ENCODE measurements at regions not wholly inside any gene's neighbourhood (a gene's known extent, or its start where the extent isn't known, plus 50 kb on each side); places are given as distances from the start of the nearest gene placed in this dataset.
"Not testable (repeated sequence)": the region's sequence is repeated elsewhere in the genome, so short reads cannot be mapped to it uniquely, and the experiment has no call there.

DNA sequence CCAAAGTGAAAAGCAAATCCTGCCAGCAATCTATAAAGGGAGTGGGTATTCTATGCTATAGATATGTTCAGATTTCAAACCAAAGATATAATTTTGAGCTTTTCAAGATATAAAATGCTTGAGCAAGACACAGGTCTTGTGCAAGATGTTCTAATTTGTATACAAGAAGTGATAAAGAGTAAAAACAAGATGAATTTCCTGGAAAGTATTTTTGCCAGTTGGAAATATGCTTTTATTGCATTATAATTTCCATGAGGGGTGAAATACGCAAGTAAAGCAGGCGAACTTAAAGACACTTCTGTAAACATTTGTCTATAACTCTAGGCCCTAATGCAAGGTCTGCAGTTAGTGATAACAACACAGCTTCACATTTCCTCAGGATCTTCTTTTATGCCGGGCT, 640.5 kb downstream of the TMEM182 start:
- WGBS, result 72% methylated on average over 3 of the region's 3 CpGs

DNA sequence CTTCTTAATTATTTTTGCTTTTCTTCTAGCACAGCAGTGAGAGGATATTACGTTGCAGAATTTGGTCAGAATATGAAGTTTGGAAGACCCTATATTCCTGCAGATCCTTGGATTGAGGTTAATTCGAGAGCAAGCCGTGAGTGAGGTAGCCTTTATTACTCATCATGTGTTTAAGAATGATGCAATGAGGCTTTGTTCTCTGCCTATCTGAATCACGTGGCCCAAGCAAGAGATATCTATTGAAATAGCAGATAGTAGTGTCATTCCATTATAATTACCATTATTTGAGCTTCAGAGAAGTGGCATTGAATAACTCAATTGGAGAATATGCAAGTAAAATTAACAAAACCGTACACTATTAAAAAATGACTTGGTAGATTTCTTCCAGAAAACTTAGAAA, 641.1 kb downstream of the TMEM182 start:
- Histone ChIP-seq H3K4me1 (ENCODE audit: control insufficient read depth in 4 of 4, insufficient read depth in 4 of 4, low read length in 3 of 4) (no peaks in the 10 kb centered on the region), H3K9ac (ENCODE audit: low read depth in 1 of 2, low read length in 2 of 2) (no peak overlapping the region), H3K4me3 (ENCODE audit: low read depth in 1 of 3, low read length in 3 of 3) (no peak overlapping the region), H3K36me3 (ENCODE audit: control insufficient read depth in 4 of 4, insufficient read depth in 3 of 4, low read depth in 1 of 4, low read length in 3 of 4) (no peaks in the 10 kb centered on the region), H3K27me3 (ENCODE audit: control insufficient read depth in 4 of 4, insufficient read depth in 4 of 4, low read length in 3 of 4) (peaks cover 0 to 2% (median 0%) of the 10 kb centered on the region in 4 donors), H3K9me3 (ENCODE audit: control insufficient read depth in 4 of 4, low read length in 3 of 4) (no peaks in the 10 kb centered on the region), H3K27ac (ENCODE audit: low read depth in 1 of 2, low read length in 2 of 2) (no peak overlapping the region)
- 71% methylated on average over 5 of the region's 5 CpGs for WGBS
- no peak for TF ChIP-seq JUND (IDR thresholded peaks at IDR 0.05)
- TF ChIP-seq HNF4A (conservative IDR thresholded peaks at IDR 0.05), result no peak
- no peak for TF ChIP-seq RXRA (IDR thresholded peaks at IDR 0.05)
- TF ChIP-seq GABPA (IDR thresholded peaks at IDR 0.05 in 1 of 2, conservative IDR thresholded peaks at IDR 0.05 in 1 of 2), result no peak
- no peak for TF ChIP-seq NR2F2 (IDR thresholded peaks at IDR 0.05)
- no peak for TF ChIP-seq HNF4G (IDR thresholded peaks at IDR 0.05)
- TF ChIP-seq TAF1 (conservative IDR thresholded peaks at IDR 0.05), result no peak
- DNase-seq (ENCODE audit: low spot score), result no peak

More for the DNA sequence above, 640.5 kb downstream of the TMEM182 start:
- DNase-seq (ENCODE audit: low spot score), result no peak
- Histone ChIP-seq H3K9ac (ENCODE audit: low read depth in 1 of 2, low read length in 2 of 2) (no peak overlapping the region), H3K4me3 (ENCODE audit: low read depth in 1 of 3, low read length in 3 of 3) (no peak overlapping the region), H3K36me3 (ENCODE audit: control insufficient read depth in 4 of 4, insufficient read depth in 3 of 4, low read depth in 1 of 4, low read length in 3 of 4) (no peaks in the 10 kb centered on the region), H3K27ac (ENCODE audit: low read depth in 1 of 2, low read length in 2 of 2) (no peak overlapping the region), H3K27me3 (ENCODE audit: control insufficient read depth in 4 of 4, insufficient read depth in 4 of 4, low read length in 3 of 4) (peaks cover 0 to 2% (median 0%) of the 10 kb centered on the region in 4 donors), H3K9me3 (ENCODE audit: control insufficient read depth in 4 of 4, low read length in 3 of 4) (no peaks in the 10 kb centered on the region), H3K4me1 (ENCODE audit: control insufficient read depth in 4 of 4, insufficient read depth in 4 of 4, low read length in 3 of 4) (no peaks in the 10 kb centered on the region)
- no peak for TF ChIP-seq HNF4A (conservative IDR thresholded peaks at IDR 0.05)
- no peak for TF ChIP-seq GABPA (IDR thresholded peaks at IDR 0.05 in 1 of 2, conservative IDR thresholded peaks at IDR 0.05 in 1 of 2)
- no peak for TF ChIP-seq NR2F2 (IDR thresholded peaks at IDR 0.05)
- no peak for TF ChIP-seq SP1 (IDR thresholded peaks at IDR 0.05)
- TF ChIP-seq EGR1 (IDR thresholded peaks at IDR 0.05; ENCODE audit: low read depth in 2 of 2), result no peak
- TF ChIP-seq, protein P1, sequence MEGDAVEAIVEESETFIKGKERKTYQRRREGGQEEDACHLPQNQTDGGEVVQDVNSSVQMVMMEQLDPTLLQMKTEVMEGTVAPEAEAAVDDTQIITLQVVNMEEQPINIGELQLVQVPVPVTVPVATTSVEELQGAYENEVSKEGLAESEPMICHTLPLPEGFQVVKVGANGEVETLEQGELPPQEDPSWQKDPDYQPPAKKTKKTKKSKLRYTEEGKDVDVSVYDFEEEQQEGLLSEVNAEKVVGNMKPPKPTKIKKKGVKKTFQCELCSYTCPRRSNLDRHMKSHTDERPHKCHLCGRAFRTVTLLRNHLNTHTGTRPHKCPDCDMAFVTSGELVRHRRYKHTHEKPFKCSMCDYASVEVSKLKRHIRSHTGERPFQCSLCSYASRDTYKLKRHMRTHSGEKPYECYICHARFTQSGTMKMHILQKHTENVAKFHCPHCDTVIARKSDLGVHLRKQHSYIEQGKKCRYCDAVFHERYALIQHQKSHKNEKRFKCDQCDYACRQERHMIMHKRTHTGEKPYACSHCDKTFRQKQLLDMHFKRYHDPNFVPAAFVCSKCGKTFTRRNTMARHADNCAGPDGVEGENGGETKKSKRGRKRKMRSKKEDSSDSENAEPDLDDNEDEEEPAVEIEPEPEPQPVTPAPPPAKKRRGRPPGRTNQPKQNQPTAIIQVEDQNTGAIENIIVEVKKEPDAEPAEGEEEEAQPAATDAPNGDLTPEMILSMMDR (IDR thresholded peaks at IDR 0.05; ENCODE audit: low read depth, low read length, missing input control), result no peak
- TF ChIP-seq RXRA (IDR thresholded peaks at IDR 0.05), result no peak
- TF ChIP-seq, protein P2, sequence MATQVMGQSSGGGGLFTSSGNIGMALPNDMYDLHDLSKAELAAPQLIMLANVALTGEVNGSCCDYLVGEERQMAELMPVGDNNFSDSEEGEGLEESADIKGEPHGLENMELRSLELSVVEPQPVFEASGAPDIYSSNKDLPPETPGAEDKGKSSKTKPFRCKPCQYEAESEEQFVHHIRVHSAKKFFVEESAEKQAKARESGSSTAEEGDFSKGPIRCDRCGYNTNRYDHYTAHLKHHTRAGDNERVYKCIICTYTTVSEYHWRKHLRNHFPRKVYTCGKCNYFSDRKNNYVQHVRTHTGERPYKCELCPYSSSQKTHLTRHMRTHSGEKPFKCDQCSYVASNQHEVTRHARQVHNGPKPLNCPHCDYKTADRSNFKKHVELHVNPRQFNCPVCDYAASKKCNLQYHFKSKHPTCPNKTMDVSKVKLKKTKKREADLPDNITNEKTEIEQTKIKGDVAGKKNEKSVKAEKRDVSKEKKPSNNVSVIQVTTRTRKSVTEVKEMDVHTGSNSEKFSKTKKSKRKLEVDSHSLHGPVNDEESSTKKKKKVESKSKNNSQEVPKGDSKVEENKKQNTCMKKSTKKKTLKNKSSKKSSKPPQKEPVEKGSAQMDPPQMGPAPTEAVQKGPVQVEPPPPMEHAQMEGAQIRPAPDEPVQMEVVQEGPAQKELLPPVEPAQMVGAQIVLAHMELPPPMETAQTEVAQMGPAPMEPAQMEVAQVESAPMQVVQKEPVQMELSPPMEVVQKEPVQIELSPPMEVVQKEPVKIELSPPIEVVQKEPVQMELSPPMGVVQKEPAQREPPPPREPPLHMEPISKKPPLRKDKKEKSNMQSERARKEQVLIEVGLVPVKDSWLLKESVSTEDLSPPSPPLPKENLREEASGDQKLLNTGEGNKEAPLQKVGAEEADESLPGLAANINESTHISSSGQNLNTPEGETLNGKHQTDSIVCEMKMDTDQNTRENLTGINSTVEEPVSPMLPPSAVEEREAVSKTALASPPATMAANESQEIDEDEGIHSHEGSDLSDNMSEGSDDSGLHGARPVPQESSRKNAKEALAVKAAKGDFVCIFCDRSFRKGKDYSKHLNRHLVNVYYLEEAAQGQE (IDR thresholded peaks at IDR 0.05), result no peak

DNA sequence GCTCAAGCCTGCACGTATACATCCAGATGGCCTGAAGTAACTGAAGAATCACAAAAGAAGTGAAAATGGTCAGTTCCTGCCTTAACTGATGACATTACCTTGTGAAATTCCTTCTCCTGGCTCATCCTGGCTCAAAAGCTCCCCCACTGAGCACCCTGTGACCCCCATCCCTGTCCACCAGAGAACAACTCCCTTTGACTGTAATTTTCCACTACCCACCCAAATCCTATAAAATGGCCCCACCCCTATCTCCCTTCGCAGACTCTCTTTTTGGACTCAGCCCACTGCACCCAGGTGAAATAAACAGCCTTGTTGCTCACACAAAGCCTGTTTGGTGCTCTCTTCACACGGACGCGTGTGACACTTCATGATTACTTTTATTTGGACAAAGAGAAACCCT, 641.6 kb downstream of the TMEM182 start:
- H3K4me3 ChIP-seq (ENCODE audit: low read depth in 1 of 3, low read length in 3 of 3); H3K36me3 ChIP-seq (ENCODE audit: control insufficient read depth in 4 of 4, insufficient read depth in 3 of 4, low read depth in 1 of 4, low read length in 3 of 4); H3K4me1 ChIP-seq (ENCODE audit: control insufficient read depth in 4 of 4, insufficient read depth in 4 of 4, low read length in 3 of 4); H3K27me3 ChIP-seq (ENCODE audit: control insufficient read depth in 4 of 4, insufficient read depth in 4 of 4, low read length in 3 of 4); H3K9ac ChIP-seq (ENCODE audit: low read depth in 1 of 2, low read length in 2 of 2); H3K27ac ChIP-seq (ENCODE audit: low read depth in 1 of 2, low read length in 2 of 2); H3K9me3 ChIP-seq (ENCODE audit: control insufficient read depth in 4 of 4, low read length in 3 of 4); DNase-seq (ENCODE audit: low spot score): not testable (repeated sequence)
- 86% methylated on average over 5 of the region's 5 CpGs for WGBS
